ENCODE measurements at regions not wholly inside any gene's neighbourhood (a gene's known extent, or its start where the extent isn't known, plus 50 kb on each side); places are given as distances from the start of the nearest gene placed in this dataset.

DNA sequence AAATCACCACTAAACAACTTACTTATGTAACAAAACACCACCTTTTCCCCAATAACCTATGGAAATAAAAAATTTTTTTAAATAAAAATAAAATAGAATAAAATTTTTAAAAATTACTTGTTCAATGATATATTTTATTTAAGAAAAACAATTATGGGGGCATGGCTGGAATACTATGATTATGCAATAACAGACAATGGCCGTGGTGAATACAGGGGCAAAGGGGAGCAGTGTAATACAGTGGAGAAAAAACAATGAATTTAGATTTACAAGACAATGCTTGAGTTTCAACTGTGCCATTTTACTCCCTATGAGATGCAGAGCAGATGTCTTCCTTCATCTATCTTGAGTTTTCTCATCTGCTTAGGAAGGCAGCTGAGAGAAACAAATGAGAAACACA lies 72.9 kb downstream of the BLTP3B start:
- Histone ChIP-seq H3K27me3 (no peaks in the 10 kb centered on the region), H2AFZ (replicated peaks) (no peak overlapping the region), H3K4me2 (no peak overlapping the region), H3K9me3 (ENCODE audit: low read depth) (no peaks in the 10 kb centered on the region), H3K27ac (no peak overlapping the region), H3K79me2 (ENCODE audit: low read depth) (no peaks in the 10 kb centered on the region), H4K20me1 (ENCODE audit: low read depth) (no peaks in the 10 kb centered on the region), H3K9ac (no peak overlapping the region), H3K36me3 (peaks cover 8% of the 10 kb centered on the region), H3F3A (ENCODE audit: low read depth) (no peaks in the 10 kb centered on the region), H3K4me1 (no peaks in the 10 kb centered on the region), H3K4me3 (no peak overlapping the region)
- Mint-ChIP-seq H3K4me3 (no peak overlapping the region), H3K9me3 (peaks cover 31% of the 10 kb centered on the region), H3K27me3 (ENCODE audit: insufficient read depth, low read depth) (no peaks in the 10 kb centered on the region), H3K27ac (no peak overlapping the region), H3K4me1 (no peaks in the 10 kb centered on the region), H3K36me3 (peaks cover 56% of the 10 kb centered on the region)
- TF ChIP-seq, protein P1, sequence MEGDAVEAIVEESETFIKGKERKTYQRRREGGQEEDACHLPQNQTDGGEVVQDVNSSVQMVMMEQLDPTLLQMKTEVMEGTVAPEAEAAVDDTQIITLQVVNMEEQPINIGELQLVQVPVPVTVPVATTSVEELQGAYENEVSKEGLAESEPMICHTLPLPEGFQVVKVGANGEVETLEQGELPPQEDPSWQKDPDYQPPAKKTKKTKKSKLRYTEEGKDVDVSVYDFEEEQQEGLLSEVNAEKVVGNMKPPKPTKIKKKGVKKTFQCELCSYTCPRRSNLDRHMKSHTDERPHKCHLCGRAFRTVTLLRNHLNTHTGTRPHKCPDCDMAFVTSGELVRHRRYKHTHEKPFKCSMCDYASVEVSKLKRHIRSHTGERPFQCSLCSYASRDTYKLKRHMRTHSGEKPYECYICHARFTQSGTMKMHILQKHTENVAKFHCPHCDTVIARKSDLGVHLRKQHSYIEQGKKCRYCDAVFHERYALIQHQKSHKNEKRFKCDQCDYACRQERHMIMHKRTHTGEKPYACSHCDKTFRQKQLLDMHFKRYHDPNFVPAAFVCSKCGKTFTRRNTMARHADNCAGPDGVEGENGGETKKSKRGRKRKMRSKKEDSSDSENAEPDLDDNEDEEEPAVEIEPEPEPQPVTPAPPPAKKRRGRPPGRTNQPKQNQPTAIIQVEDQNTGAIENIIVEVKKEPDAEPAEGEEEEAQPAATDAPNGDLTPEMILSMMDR (IDR thresholded peaks at IDR 0.05), result no peak
- TF ChIP-seq EZH2 (IDR thresholded peaks at IDR 0.05) (no peak), EZH2phosphoT487 (IDR thresholded peaks at IDR 0.05) (no peak)
- DNase-seq (ENCODE audit: low spot score), result no peak

DNA sequence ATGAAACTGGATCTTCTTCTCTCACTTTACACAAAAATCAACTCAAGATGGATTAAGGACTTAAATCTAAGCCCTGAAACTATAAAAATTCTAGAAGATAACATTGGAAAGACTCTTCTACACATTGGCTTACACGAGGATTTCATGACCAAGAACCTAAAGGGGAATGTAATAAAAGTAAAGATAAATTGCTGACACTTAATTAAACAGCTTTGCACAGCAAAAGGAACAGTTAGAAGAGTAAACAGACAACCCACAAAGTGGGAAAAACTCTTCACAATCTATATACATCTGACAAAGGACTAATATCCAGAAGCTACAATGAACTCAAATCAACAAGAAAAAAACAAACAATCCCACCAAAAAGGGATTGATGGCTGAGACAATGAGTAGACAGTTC lies 74.4 kb downstream of the BLTP3B start:
- H3K4me3 Mint-ChIP-seq, result no peak overlapping the region
- H3K4me1 Mint-ChIP-seq, result no peaks in the 10 kb centered on the region
- Histone ChIP-seq H3K4me2 (no peak overlapping the region), H3K79me2 (ENCODE audit: low read depth) (no peaks in the 10 kb centered on the region), H3K4me1 (no peaks in the 10 kb centered on the region), H3K36me3 (peaks cover 8% of the 10 kb centered on the region), H3K9me3 (ENCODE audit: low read depth) (no peaks in the 10 kb centered on the region), H4K20me1 (ENCODE audit: low read depth) (no peaks in the 10 kb centered on the region), H3K27me3 (no peaks in the 10 kb centered on the region), H2AFZ (replicated peaks) (no peak overlapping the region), H3K9ac (no peak overlapping the region), H3K27ac (no peak overlapping the region), H3K4me3 (no peak overlapping the region), H3F3A (ENCODE audit: low read depth) (no peaks in the 10 kb centered on the region)
- H3K27ac Mint-ChIP-seq, result no peak overlapping the region
- H3K9me3 Mint-ChIP-seq, result peaks cover 34% of the 10 kb centered on the region
- DNase-seq (ENCODE audit: low spot score), result no peak
- H3K36me3 Mint-ChIP-seq, result peaks cover 59% of the 10 kb centered on the region
- H3K27me3 Mint-ChIP-seq (ENCODE audit: insufficient read depth, low read depth), result no peaks in the 10 kb centered on the region
- TF ChIP-seq EZH2phosphoT487 (IDR thresholded peaks at IDR 0.05), result no peak
- TF ChIP-seq, protein P1 (IDR thresholded peaks at IDR 0.05), result no peak
- TF ChIP-seq EZH2 (IDR thresholded peaks at IDR 0.05), result no peak

DNA sequence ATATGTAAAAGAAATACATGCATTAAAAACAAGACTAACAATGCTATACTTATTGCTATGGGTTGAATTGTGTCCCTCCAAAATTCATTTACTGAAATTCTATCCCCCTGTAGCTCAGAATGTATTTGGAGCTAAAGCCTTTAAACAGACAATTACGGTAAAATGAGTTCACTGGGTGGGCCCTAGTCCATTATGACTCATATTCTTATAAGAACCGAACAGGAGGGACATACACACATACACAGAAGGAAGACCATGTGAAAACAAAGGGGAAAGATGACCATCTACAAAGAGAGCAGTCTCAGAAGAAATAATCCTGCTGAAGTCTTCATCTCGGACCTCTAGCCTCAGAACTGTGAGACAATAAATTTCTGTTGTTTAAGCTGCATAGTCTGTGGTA lies 77.1 kb upstream of the ANKS1B start:
- Mint-ChIP-seq H3K4me1 (no peaks in the 10 kb centered on the region), H3K27me3 (ENCODE audit: insufficient read depth, low read depth) (no peaks in the 10 kb centered on the region), H3K4me3 (no peak overlapping the region), H3K9me3 (peaks cover 12% of the 10 kb centered on the region), H3K27ac (no peak overlapping the region), H3K36me3 (peaks cover 43% of the 10 kb centered on the region)
- Histone ChIP-seq H3K27ac (no peak overlapping the region), H3K4me3 (no peak overlapping the region), H3K79me2 (ENCODE audit: low read depth) (no peaks in the 10 kb centered on the region), H3K36me3 (no peaks in the 10 kb centered on the region), H2AFZ (replicated peaks) (no peak overlapping the region), H4K20me1 (ENCODE audit: low read depth) (no peaks in the 10 kb centered on the region), H3K27me3 (no peaks in the 10 kb centered on the region), H3K9me3 (ENCODE audit: low read depth) (no peaks in the 10 kb centered on the region), H3K4me2 (no peak overlapping the region), H3K9ac (no peak overlapping the region), H3F3A (ENCODE audit: low read depth) (no peaks in the 10 kb centered on the region), H3K4me1 (no peaks in the 10 kb centered on the region)
- no peak for DNase-seq (ENCODE audit: low spot score)
- TF ChIP-seq EZH2 (IDR thresholded peaks at IDR 0.05) (no peak), EZH2phosphoT487 (IDR thresholded peaks at IDR 0.05) (no peak)
- TF ChIP-seq, protein P1 (IDR thresholded peaks at IDR 0.05), result no peak

Data from neural progenitor cell (in vitro differentiated cells).